Endothelial cell of umbilical vein (primary cell): ENCODE measurements at regions not wholly inside any gene's neighbourhood (a gene's known extent, or its start where the extent isn't known, plus 50 kb on each side); places are given as distances from the start of the nearest gene placed in this dataset.

Source experiments
- BruUV-seq: library from RNA; stranded (reverse); fragments of 400-500 nt; replicated peaks from 2 replicates; lab custom pipeline; 2021; lab: Mats Ljungman, UMichigan
- CTCF ChIA-PET: fragments of 300-600, 350-600 bp; sonication (Branson Sonifier 250); formaldehyde crosslinking; loops from one replicate; lab custom pipeline; 2021; ENCODE audit warnings: antibody characterized with exemption, inconsistent platforms; lab: Charles Lee
- POLR2A ChIA-PET: fragments of 300-600, 350-600 bp; sonication (Branson Sonifier 250); formaldehyde crosslinking; loops from one replicate; lab custom pipeline; 2021; ENCODE audit warnings: antibody characterized with exemption, inconsistent platforms; lab: Charles Lee
- DNase-seq: peaks from one replicate; pipeline ENCODE4 v3.0.0-alpha.2; 2011; ENCODE audit warnings: low read depth, low spot score
- FAIRE-seq: peaks from 2 replicates; lab custom pipeline; 2011; peaks lifted over from hg19 to GRCh38; lab: Jason Lieb, UNC
- H2AFZ ChIP-seq: 2 replicates; pipeline ENCODE4 v1.6.0; 2012; ENCODE audit warnings: low read depth, low read length, control low read depth, inconsistent platforms
- H3K27ac ChIP-seq: 2 replicates; pipeline ENCODE4 v1.5.1; 2011; ENCODE audit warnings: low read depth, mild to moderate bottlenecking, control low read depth, low read length, moderate library complexity; ENCODE audit not compliant: insufficient read depth
- H3K27me3 ChIP-seq, 2 experiments: 2 replicates each; pipeline versions ENCODE4 v1.6.0 to v1.6.1; 2011; ENCODE audit warnings: low read length in 2 of 2, mixed read lengths in 1 of 2; ENCODE audit not compliant: control insufficient read depth in 2 of 2, insufficient read depth in 2 of 2
- H3K36me3 ChIP-seq, 2 experiments: 2 replicates in 1 of 2; 3 replicates in 1 of 2; pipeline ENCODE4 v1.5.1; 2011; ENCODE audit warnings: low read length in 2 of 2, mild to moderate bottlenecking in 1 of 2, moderate library complexity in 1 of 2; ENCODE audit not compliant: control insufficient read depth in 2 of 2, insufficient read depth in 2 of 2; ENCODE audit errors: extremely low read depth in 1 of 2
- H3K4me1 ChIP-seq: 3 replicates; pipeline ENCODE4 v1.5.1; 2011; ENCODE audit warnings: mild to moderate bottlenecking, low read length; ENCODE audit not compliant: control insufficient read depth, insufficient read depth; ENCODE audit errors: extremely low read depth
- H3K4me2 ChIP-seq: 2 replicates; pipeline ENCODE4 v1.6.1; 2011; ENCODE audit warnings: low read length, control low read depth, mixed read lengths; ENCODE audit not compliant: insufficient read depth
- H3K4me3 ChIP-seq, 3 experiments: fragments of 200-600 bp in 1 of 3; sonication (generic), shearing (Covaris generic) in 1 of 3; replicated peaks in 1 of 3; 2 replicates each; pipeline ENCODE4 v1.5.1; 2011 to 2016; ENCODE audit warnings: control low read depth in 3 of 3, low read length in 3 of 3, mild to moderate bottlenecking in 2 of 3, inconsistent platforms in 1 of 3, low read depth in 1 of 3, moderate library complexity in 1 of 3; ENCODE audit not compliant: insufficient read depth in 1 of 3
- H3K79me2 ChIP-seq: 2 replicates; pipeline ENCODE4 v1.6.0; 2012; ENCODE audit warnings: low read length, inconsistent platforms; ENCODE audit not compliant: control insufficient read depth, insufficient read depth
- H3K9ac ChIP-seq: replicated peaks from 2 replicates; pipeline ENCODE3; 2011; ENCODE audit warnings: low read length, control low read depth; ENCODE audit not compliant: insufficient read depth; ENCODE audit errors: extremely low read depth
- H3K9me1 ChIP-seq: replicated peaks from 3 replicates; pipeline ENCODE4 v1.6.0; 2011; ENCODE audit warnings: mild to moderate bottlenecking, low read length; ENCODE audit not compliant: control insufficient read depth, insufficient read depth; ENCODE audit errors: extremely low read depth
- H3K9me3 ChIP-seq: replicated peaks from 2 replicates; pipeline ENCODE4 v1.5.1; 2012; ENCODE audit warnings: low read length, inconsistent platforms; ENCODE audit not compliant: control insufficient read depth, insufficient read depth
- H4K20me1 ChIP-seq: replicated peaks from 2 replicates; pipeline ENCODE3; 2011; ENCODE audit warnings: mild to moderate bottlenecking, low read length; ENCODE audit not compliant: control insufficient read depth, insufficient read depth; ENCODE audit errors: extremely low read depth
- CTCF ChIP-seq, 2 donors: IDR thresholded peaks; 1 replicate in 1 of 2; 2 replicates in 1 of 2; pipeline ENCODE4 v1.5.1; 2011; ENCODE audit warnings: low read length in 2 of 2, mild to moderate bottlenecking in 2 of 2, moderate library complexity in 2 of 2, control low read depth in 1 of 2, inconsistent platforms in 1 of 2, low read depth in 1 of 2; ENCODE audit not compliant: insufficient read depth in 1 of 2; ENCODE audit errors: extremely low read depth in 1 of 2
- EZH2 ChIP-seq: IDR thresholded peaks from 2 replicates; pipeline ENCODE4 v1.6.1; 2012; ENCODE audit warnings: borderline replicate concordance, low read depth, mild to moderate bottlenecking, moderate library complexity, low read length, inconsistent platforms; ENCODE audit not compliant: severe bottlenecking
- FOS ChIP-seq: IDR thresholded peaks from 2 replicates; pipeline ENCODE4 v1.6.1; 2011; ENCODE audit warnings: mild to moderate bottlenecking, low read length, moderate library complexity, borderline replicate concordance; ENCODE audit not compliant: insufficient read depth
- GATA2 ChIP-seq: IDR thresholded peaks from 2 replicates; pipeline ENCODE4 v1.7.0; 2011; ENCODE audit warnings: low read depth, mild to moderate bottlenecking, moderate library complexity, mixed read lengths, low read length; ENCODE audit not compliant: insufficient read length, insufficient read depth
- JUN ChIP-seq: IDR thresholded peaks from 2 replicates; pipeline ENCODE4 v1.6.1; 2011; ENCODE audit warnings: borderline replicate concordance, low read depth; ENCODE audit not compliant: insufficient read length, insufficient read depth
- MYC ChIP-seq: IDR thresholded peaks from one replicate; pipeline ENCODE4 v1.6.1; 2011; ENCODE audit warnings: mild to moderate bottlenecking, low read depth, low read length
- POLR2A ChIP-seq: IDR thresholded peaks from 2 replicates; pipeline ENCODE4 v1.6.1; 2012; ENCODE audit warnings: low read depth, mild to moderate bottlenecking, control low read depth, low read length
- POLR2AphosphoS5 ChIP-seq: IDR thresholded peaks from 2 replicates; pipeline ENCODE4 v1.6.1; 2012; ENCODE audit warnings: low read depth, mild to moderate bottlenecking, control low read depth, low read length, moderate library complexity; ENCODE audit not compliant: insufficient read depth
- dilution Hi-C: fragments of 300-500 bp; cut with MboI; formaldehyde crosslinking; loops from one replicate; pipeline ENCODE4 v1.15.0; 2019; ENCODE audit warnings: low sequenced_read_pairs; ENCODE audit not compliant: extremely low pct_ligation_motif_present
- intact Hi-C: fragments of 100-400 bp; cut with micrococcal nuclease; formaldehyde crosslinking; loops from one replicate; pipeline ENCODE4 v1.10.0; 2022
- TF ChIP-seq, protein P1 (sequence below): IDR thresholded peaks from 2 replicates; pipeline ENCODE4 v1.6.1; 2011; ENCODE audit not compliant: insufficient read depth, insufficient read length

DNA sequence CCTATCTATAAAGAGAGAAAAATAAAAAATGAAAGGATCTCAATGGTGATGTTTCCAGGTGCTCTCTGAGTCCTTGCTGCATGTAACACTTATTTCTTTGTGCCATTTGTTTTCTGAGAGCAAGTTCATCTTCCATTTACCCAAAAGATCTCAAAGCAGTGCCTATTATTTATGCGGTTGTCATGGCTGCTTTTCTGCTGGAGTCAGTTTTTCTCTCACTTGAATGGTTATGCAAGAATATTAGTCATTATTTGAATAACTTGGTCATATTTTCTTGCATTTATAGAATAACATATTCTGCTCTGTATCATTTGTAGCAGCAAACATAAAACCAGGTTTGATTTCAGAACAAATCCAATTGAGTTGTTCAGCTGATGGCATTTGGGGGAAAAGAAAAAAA lies 141.8 kb upstream of the G2E3 start:
- H3K4me1 ChIP-seq: no peaks in the 10 kb centered on the region
- no peak overlapping the region for H3K4me2 ChIP-seq
- no peak for FAIRE-seq
- H3K9me3 ChIP-seq: no peaks in the 10 kb centered on the region
- no peaks in the 10 kb centered on the region for H4K20me1 ChIP-seq
- no TSS peak for BruUV-seq
- no peak overlapping the region for H2AFZ ChIP-seq
- H3K9me1 ChIP-seq: no peaks in the 10 kb centered on the region
- H3K36me3 ChIP-seq: no peaks in the 10 kb centered on the region
- no peak overlapping the region for H3K27ac ChIP-seq
- intact Hi-C loops (no loop called here), dilution Hi-C loops (no loop called here)
- ChIA-PET CTCF (no interaction called here), POLR2A (no interaction called here)
- H3K9ac ChIP-seq: no peak overlapping the region
- DNase-seq: no peak
- no peak for TF ChIP-seq POLR2A
- no peak for TF ChIP-seq CTCF (IDR thresholded peaks at IDR 0.05; ENCODE audit: extremely low read depth in 1 of 2, insufficient read depth in 1 of 2, low read depth in 1 of 2, low read length in 2 of 2)
- no peak for TF ChIP-seq JUN
- no peak for TF ChIP-seq MYC
- TF ChIP-seq FOS: no peak
- TF ChIP-seq, protein P1, sequence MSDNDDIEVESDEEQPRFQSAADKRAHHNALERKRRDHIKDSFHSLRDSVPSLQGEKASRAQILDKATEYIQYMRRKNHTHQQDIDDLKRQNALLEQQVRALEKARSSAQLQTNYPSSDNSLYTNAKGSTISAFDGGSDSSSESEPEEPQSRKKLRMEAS: no peak
- TF ChIP-seq POLR2AphosphoS5: no peak
- no peak for TF ChIP-seq GATA2
- no peak for TF ChIP-seq EZH2
- no peak overlapping the region for H3K4me3 ChIP-seq
- H3K79me2 ChIP-seq: no peaks in the 10 kb centered on the region
- H3K27me3 ChIP-seq: no peaks in the 10 kb centered on the region
